NB4 (cell line): ENCODE measurements at regions not wholly inside any gene's neighbourhood (a gene's known extent, or its start where the extent isn't known, plus 50 kb on each side); places are given as distances from the start of the nearest gene placed in this dataset.
"Not testable (repeated sequence)": the region's sequence is repeated elsewhere in the genome, so short reads cannot be mapped to it uniquely, and the experiment has no call there.

Experiments
- DNase-seq: peaks from one replicate; pipeline ENCODE4 v3.0.0; 2010; ENCODE audit warnings: low read depth
- H3K4me3 ChIP-seq: one replicate; pipeline ENCODE4 v1.5.1; 2011; ENCODE audit warnings: mild to moderate bottlenecking, low read depth, low read length, moderate library complexity
- MYC ChIP-seq: IDR thresholded peaks from 2 replicates; pipeline ENCODE4 v1.6.1; 2011; ENCODE audit warnings: low read depth, low read length
- POLR2A ChIP-seq: IDR thresholded peaks from 2 replicates; pipeline ENCODE4 v1.6.1; 2011; ENCODE audit warnings: mild to moderate bottlenecking; ENCODE audit not compliant: insufficient read length; ENCODE audit errors: extremely low read depth
- TF ChIP-seq, protein P1 (sequence below): IDR thresholded peaks from one replicate; pipeline ENCODE4 v1.5.1; 2012; ENCODE audit warnings: low read depth, low read length
- TF ChIP-seq, protein P2 (sequence below): IDR thresholded peaks from 2 replicates; pipeline ENCODE4 v1.6.1; 2011; ENCODE audit warnings: low read depth, low read length

DNA sequence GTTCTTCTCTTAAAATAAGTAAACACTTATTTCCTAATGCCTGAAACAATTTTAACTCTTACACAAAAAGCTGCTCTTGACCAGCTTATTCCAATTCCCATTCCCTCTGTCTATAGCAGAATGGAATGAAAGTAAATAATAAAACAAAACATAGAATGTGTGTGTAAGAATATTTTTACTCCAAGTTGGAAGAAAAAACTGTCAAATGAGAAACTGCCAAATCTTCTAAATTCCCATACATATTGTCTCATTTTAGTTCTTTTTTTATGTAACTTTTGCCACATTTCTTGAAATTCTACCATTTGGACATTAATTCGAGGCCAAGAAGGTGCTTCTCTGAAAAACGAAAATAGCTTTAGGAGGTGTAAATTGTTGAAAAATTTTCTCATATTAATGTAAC, 477.1 kb downstream of the FAT4 start:
- TF ChIP-seq, protein P1, sequence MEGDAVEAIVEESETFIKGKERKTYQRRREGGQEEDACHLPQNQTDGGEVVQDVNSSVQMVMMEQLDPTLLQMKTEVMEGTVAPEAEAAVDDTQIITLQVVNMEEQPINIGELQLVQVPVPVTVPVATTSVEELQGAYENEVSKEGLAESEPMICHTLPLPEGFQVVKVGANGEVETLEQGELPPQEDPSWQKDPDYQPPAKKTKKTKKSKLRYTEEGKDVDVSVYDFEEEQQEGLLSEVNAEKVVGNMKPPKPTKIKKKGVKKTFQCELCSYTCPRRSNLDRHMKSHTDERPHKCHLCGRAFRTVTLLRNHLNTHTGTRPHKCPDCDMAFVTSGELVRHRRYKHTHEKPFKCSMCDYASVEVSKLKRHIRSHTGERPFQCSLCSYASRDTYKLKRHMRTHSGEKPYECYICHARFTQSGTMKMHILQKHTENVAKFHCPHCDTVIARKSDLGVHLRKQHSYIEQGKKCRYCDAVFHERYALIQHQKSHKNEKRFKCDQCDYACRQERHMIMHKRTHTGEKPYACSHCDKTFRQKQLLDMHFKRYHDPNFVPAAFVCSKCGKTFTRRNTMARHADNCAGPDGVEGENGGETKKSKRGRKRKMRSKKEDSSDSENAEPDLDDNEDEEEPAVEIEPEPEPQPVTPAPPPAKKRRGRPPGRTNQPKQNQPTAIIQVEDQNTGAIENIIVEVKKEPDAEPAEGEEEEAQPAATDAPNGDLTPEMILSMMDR: no peak
- DNase-seq: no peak
- no peak overlapping the region for H3K4me3 ChIP-seq

DNA sequence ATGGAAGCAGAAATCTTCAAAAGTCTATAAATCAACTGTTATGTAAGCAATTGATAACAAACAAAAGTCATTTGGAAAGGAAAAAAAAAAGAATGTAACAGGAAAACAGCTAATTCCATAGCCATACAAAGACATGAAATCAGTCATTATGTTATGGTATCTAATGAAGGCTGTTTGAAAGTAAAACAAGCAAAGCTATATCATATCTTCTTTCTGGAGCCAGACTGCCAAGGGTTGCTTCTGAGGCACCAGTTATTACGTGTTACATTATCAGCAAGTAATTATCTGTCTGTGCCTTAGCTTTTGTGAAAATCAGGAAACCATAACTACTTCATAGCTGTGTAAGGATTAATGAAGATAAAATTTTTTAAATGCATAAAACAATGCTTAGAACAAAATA, 480.2 kb downstream of the FAT4 start:
- TF ChIP-seq, protein P2, sequence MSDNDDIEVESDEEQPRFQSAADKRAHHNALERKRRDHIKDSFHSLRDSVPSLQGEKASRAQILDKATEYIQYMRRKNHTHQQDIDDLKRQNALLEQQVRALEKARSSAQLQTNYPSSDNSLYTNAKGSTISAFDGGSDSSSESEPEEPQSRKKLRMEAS: no peak
- TF ChIP-seq MYC (no peak), POLR2A (no peak)
- TF ChIP-seq, protein P1: no peak
- no peak overlapping the region for H3K4me3 ChIP-seq
- no peak for DNase-seq

DNA sequence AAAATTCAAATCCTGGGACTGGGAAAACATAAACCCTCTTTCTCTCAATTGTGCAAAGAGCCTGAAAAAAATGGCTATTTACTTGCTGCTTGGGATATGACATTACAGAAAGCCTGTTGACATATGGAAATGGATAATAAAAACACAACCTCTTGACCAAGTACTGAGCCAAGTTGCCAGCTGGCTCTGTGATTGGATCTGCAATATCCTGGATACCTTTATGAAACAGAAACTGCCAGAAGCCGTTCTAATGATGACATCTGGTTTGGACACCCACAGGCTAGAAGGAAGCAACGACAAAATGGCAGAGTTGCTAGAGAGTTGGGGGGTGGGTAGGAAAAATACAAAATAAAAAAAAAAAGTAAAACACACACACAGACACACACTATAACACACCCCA, 481.4 kb downstream of the FAT4 start:
- no peak for TF ChIP-seq MYC
- TF ChIP-seq, protein P2: no peak
- TF ChIP-seq, protein P1: no peak
- TF ChIP-seq POLR2A: no peak
- DNase-seq: no peak
- H3K4me3 ChIP-seq: no peak overlapping the region

DNA sequence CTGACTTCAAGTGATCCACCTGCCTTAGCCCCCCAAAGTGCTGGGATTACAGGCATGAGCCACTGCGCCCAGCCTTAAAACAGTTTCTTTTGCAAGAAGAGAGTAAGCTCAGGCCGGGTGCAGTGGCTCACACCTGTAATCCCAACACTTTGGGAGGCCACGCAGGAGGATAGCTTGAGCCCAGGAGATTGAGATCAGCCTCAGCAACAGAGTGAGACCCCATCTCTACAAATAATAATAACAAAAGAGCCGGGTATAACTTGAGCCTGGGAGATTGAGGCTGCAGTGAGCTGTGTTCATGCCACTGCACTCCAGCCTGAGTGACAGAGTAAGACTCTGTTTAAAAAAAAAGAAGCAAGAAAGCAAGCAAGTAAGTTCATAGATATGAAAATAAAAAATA, 482.9 kb downstream of the FAT4 start:
- not testable (repeated sequence) for H3K4me3 ChIP-seq, DNase-seq

DNA sequence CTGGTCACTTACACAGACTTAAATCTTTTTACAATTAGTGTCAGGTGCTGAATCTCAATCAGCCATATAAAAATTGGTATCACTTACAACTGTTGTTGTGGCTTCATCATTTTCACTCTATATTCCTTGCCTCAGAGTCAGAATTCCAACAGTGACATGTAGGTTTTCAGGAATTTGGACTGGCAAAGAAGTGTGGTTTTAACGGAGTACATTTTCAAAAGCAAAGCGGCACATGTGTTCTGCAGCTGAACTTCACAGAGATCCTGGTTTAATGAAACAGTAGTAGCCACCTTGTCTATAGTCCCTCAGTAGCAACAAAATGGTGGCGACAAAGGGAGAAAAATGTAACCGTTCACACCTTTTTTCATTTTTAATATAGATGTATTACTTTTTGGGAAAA, 486.6 kb downstream of the FAT4 start:
- DNase-seq: no peak
- TF ChIP-seq POLR2A (no peak), MYC (no peak)
- TF ChIP-seq, protein P2: no peak
- TF ChIP-seq, protein P1: no peak
- no peak overlapping the region for H3K4me3 ChIP-seq

DNA sequence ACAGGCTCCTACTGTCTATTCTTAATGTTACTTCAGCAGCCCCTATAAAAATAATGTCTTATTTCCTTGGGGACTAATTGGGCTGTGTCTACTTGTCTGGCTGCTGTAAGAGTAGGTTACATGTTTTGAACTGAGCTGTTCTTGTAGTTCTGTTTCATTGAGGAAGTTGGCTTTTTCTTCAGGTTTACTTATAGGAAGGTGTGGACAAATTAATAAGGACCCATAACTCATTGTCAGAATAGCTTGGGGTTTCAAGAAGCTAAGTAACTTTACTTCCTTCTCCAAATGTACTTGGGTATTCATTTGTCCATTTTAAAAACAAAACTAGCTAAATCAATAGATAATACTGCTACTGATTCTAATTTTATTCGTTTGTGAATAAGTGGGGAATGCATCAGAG, 487.2 kb downstream of the FAT4 start:
- TF ChIP-seq, protein P2: no peak
- no peak for TF ChIP-seq POLR2A
- TF ChIP-seq, protein P1: no peak
- TF ChIP-seq MYC: no peak
- no peak for DNase-seq
- H3K4me3 ChIP-seq: no peak overlapping the region
